Keratinocyte (primary cell): ENCODE measurements at regions not wholly inside any gene's neighbourhood (a gene's known extent, or its start where the extent isn't known, plus 50 kb on each side); places are given as distances from the start of the nearest gene placed in this dataset.

Experiments used
- EZH2 ChIP-seq: IDR thresholded peaks from one replicate; pipeline ENCODE4 v1.6.1; 2012; ENCODE audit warnings: inconsistent platforms, mild to moderate bottlenecking, low read length, moderate library complexity
- TF ChIP-seq, protein P1 (sequence below), 3 experiments: IDR thresholded peaks in 1 of 3; conservative IDR thresholded peaks in 1 of 3; optimal IDR thresholded peaks in 1 of 3; 2 replicates in 2 of 3; 3 replicates in 1 of 3; pipeline versions ENCODE3 to v1.5.1; 2011; ENCODE audit warnings: low read length in 3 of 3, mild to moderate bottlenecking in 3 of 3, moderate library complexity in 2 of 3, control low read depth in 1 of 3, inconsistent platforms in 1 of 3; ENCODE audit not compliant: insufficient read depth in 2 of 3; ENCODE audit errors: extremely low read depth in 1 of 3

DNA sequence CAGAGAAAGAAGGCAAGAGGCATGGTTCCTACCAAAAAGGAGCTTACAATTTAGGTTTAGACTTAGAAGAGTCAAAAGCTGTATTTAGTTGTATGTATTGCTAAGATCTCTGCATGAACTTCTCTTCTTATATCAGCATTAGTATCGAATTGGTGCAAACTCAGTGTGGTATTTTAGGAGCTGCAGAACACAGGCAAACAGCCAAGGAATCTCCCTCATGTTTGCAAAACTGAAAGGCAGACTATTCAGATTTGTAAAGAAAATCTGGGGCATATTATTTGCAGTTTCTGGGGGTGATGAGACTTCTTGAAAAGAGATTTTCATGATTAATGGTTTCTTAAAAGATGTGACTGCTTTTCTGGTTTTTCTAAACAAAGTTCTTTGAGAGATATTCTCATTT lies 252.7 kb downstream of the CEMIP2 start:
- no peak for TF ChIP-seq EZH2
- TF ChIP-seq, protein P1, sequence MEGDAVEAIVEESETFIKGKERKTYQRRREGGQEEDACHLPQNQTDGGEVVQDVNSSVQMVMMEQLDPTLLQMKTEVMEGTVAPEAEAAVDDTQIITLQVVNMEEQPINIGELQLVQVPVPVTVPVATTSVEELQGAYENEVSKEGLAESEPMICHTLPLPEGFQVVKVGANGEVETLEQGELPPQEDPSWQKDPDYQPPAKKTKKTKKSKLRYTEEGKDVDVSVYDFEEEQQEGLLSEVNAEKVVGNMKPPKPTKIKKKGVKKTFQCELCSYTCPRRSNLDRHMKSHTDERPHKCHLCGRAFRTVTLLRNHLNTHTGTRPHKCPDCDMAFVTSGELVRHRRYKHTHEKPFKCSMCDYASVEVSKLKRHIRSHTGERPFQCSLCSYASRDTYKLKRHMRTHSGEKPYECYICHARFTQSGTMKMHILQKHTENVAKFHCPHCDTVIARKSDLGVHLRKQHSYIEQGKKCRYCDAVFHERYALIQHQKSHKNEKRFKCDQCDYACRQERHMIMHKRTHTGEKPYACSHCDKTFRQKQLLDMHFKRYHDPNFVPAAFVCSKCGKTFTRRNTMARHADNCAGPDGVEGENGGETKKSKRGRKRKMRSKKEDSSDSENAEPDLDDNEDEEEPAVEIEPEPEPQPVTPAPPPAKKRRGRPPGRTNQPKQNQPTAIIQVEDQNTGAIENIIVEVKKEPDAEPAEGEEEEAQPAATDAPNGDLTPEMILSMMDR (optimal IDR thresholded peaks at IDR 0.05 in 1 of 3, IDR thresholded peaks at IDR 0.05 in 1 of 3, conservative IDR thresholded peaks at IDR 0.05 in 1 of 3; ENCODE audit: extremely low read depth in 1 of 3, insufficient read depth in 2 of 3, low read length in 3 of 3): no peak
